OCI-LY3 (cell line): ENCODE measurements at regions not wholly inside any gene's neighbourhood (a gene's known extent, or its start where the extent isn't known, plus 50 kb on each side); places are given as distances from the start of the nearest gene placed in this dataset.

Experiments used
- EZH2phosphoT487 ChIP-seq: fragments of 200-600 bp; shearing (Covaris generic); IDR thresholded peaks from 2 replicates; pipeline ENCODE4 v1.6.1; 2018; ENCODE audit warnings: antibody characterized with exemption, mixed run types, low read depth
- TF ChIP-seq, protein P1 (sequence below): fragments of 200-600, 300-600 bp; sonication (generic); IDR thresholded peaks from 2 replicates; pipeline ENCODE4 v1.5.1; 2014; ENCODE audit warnings: antibody characterized with exemption, low read length, low read depth

DNA sequence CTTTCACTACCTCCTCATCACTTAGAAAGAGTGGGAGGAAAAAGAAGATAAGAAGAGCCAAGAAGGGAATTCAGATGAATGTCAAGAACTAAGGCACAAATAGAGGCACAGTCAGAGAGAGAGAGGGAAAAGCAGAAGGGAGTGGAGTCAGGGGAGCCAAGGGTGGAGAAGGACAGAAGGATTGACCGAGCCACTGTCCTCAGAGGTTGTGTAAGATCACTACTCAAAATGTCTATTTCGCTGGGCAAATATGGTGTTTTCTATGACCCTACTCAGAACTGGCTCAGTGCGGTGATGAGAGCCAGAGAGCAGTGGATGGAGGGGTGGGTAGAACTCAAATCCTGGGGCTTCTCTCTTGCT is 139.2 kb upstream of the HS3ST2 start:
- TF ChIP-seq, protein P1, sequence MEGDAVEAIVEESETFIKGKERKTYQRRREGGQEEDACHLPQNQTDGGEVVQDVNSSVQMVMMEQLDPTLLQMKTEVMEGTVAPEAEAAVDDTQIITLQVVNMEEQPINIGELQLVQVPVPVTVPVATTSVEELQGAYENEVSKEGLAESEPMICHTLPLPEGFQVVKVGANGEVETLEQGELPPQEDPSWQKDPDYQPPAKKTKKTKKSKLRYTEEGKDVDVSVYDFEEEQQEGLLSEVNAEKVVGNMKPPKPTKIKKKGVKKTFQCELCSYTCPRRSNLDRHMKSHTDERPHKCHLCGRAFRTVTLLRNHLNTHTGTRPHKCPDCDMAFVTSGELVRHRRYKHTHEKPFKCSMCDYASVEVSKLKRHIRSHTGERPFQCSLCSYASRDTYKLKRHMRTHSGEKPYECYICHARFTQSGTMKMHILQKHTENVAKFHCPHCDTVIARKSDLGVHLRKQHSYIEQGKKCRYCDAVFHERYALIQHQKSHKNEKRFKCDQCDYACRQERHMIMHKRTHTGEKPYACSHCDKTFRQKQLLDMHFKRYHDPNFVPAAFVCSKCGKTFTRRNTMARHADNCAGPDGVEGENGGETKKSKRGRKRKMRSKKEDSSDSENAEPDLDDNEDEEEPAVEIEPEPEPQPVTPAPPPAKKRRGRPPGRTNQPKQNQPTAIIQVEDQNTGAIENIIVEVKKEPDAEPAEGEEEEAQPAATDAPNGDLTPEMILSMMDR = no peak
- no peak for TF ChIP-seq EZH2phosphoT487
